Thoracic aorta (tissue), 2 donors: ENCODE measurements at regions not wholly inside any gene's neighbourhood (a gene's known extent, or its start where the extent isn't known, plus 50 kb on each side); places are given as distances from the start of the nearest gene placed in this dataset.

Source experiments
- ATAC-seq: fragments of 150-250 bp; one replicate; pipeline ENCODE4 v1.8.0; 2017; ENCODE audit warnings: low read depth; ENCODE audit not compliant: insufficient number of reproducible peaks, low FRiP score
- DNase-seq: peaks from one replicate; pipeline ENCODE4 v3.0.0-alpha.2; 2020; ENCODE audit warnings: low spot score
- H3K27ac ChIP-seq, 2 donors: fragments of 200-600 bp; sonication (generic); 1 replicate in 1 of 2; 2 replicates in 1 of 2; pipeline ENCODE4 v1.5.1; 2016; ENCODE audit warnings: mild to moderate bottlenecking in 2 of 2, moderate library complexity in 2 of 2
- H3K27me3 ChIP-seq: fragments of 200-600 bp; sonication (generic); replicated peaks from 2 replicates; pipeline ENCODE4 v1.6.0; 2016; ENCODE audit warnings: mild to moderate bottlenecking; ENCODE audit not compliant: insufficient read depth
- H3K36me3 ChIP-seq: fragments of 200-600 bp; sonication (generic); one replicate; pipeline ENCODE4 v1.5.1; 2016
- H3K4me1 ChIP-seq, 2 donors: fragments of 200-600 bp; sonication (generic); 1 replicate in 1 of 2; 2 replicates in 1 of 2; pipeline versions ENCODE4 v1.5.1 to v1.6.0; 2016; ENCODE audit warnings: low read depth in 2 of 2, mild to moderate bottlenecking in 1 of 2; ENCODE audit not compliant: control insufficient read depth in 1 of 2
- H3K4me3 ChIP-seq: fragments of 200-600 bp; sonication (generic); 2 replicates; pipeline ENCODE4 v1.5.1; 2016; ENCODE audit warnings: mild to moderate bottlenecking
- H3K9me3 ChIP-seq: fragments of 200-600 bp; sonication (generic); 2 replicates; pipeline ENCODE4 v1.5.1; 2016
- TF ChIP-seq, protein P1 (sequence below): fragments of 200-600 bp; sonication (generic); IDR thresholded peaks from one replicate; pipeline ENCODE4 v1.5.1; 2019; ENCODE audit warnings: antibody characterized with exemption

DNA sequence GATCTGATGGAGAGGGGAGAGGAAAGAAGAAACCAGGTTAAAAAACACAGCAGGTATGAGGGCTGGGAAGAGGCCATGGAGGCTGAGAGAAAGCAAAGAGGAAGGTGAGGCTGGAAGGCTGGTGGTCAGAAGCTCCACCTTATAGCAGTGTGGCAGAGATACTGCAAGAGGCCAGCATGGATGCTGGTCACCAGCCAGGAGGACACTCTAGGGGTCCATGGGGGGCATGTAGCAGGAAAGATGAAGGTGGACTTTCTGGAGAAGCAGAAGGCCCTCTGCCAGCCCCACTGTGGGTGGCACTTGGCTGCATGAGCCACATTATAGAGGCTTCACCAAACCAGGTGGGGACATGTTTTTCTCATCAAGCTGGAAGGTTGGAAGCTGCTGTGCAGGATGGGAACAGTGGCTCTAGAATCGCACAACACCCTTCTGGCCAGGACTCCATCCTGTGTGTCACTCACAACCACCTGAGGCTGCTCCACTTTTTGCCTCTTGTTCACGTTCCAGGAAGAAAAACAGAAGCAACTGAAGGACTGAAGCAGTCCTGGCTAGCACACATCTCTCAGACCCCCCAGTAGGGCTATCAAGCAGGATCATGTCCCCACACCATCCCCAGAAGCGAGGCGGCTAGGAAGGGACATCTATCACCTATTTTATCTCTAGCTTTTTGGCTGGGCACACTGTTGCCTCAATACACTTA, 587.5 kb upstream of the MGMT start:
- no peak for ATAC-seq
- Histone ChIP-seq H3K27me3 (no peaks in the 10 kb centered on the region), H3K36me3 (no peaks in the 10 kb centered on the region), H3K9me3 (no peaks in the 10 kb centered on the region), H3K4me1 (no peaks in the 10 kb centered on the region), H3K4me3 (no peak overlapping the region), H3K27ac (no peak overlapping the region)
- TF ChIP-seq, protein P1, sequence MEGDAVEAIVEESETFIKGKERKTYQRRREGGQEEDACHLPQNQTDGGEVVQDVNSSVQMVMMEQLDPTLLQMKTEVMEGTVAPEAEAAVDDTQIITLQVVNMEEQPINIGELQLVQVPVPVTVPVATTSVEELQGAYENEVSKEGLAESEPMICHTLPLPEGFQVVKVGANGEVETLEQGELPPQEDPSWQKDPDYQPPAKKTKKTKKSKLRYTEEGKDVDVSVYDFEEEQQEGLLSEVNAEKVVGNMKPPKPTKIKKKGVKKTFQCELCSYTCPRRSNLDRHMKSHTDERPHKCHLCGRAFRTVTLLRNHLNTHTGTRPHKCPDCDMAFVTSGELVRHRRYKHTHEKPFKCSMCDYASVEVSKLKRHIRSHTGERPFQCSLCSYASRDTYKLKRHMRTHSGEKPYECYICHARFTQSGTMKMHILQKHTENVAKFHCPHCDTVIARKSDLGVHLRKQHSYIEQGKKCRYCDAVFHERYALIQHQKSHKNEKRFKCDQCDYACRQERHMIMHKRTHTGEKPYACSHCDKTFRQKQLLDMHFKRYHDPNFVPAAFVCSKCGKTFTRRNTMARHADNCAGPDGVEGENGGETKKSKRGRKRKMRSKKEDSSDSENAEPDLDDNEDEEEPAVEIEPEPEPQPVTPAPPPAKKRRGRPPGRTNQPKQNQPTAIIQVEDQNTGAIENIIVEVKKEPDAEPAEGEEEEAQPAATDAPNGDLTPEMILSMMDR: no peak
- DNase-seq: no peak

DNA sequence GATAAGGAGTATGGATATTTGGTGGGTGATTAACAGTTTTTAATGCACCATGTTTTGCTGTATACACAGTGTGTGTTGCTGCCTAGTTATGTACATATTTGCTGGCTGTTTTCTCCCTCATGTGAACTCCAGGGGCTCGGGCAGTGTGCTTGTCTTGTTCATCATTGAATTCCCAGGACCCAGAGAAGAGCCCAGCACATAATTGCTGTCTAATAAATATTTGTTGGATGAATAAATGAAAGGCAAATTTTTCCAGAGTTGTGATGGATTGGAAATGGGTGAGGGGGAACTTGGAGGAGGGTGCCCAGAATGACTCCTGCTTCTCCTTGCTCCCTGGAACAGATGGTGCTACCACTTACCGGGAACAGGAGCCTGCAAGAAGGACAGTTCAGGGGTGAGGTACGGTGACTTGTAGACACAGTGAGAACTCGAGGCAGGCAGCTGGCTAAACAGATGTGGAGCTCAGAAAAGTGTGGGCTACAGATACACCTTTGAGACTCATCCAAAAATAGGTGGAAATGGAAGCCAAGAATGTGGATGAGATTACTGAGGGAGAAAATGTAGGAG, 586.8 kb upstream of the MGMT start:
- no peak for DNase-seq

DNA sequence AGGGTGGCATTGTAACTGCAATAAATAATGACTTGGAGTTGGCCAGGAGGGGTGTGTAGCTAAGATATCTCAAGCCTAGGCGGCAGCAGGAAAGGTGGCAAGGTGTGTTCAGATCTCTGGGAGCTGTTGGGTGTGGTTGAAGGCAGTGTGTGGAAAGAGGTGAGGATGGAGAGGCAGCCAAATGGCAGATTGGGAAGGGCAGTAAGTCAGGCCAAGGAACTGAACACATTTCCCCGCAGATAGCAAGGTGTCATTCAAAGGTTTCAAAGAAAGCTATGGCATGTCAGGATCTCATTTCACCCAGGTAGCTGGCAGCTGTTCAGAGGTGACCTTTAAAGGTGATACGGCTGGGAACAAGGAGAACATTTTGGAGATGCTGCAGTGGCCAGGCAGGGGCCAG, 586.0 kb upstream of the MGMT start:
- no peak overlapping the region for H3K27ac ChIP-seq
- no peaks in the 10 kb centered on the region for H3K36me3 ChIP-seq
- H3K4me1 ChIP-seq: no peaks in the 10 kb centered on the region
- DNase-seq (no peak), ATAC-seq (no peak)
- H3K4me3 ChIP-seq: no peak overlapping the region
- no peaks in the 10 kb centered on the region for H3K9me3 ChIP-seq
- TF ChIP-seq, protein P1: no peak
- no peaks in the 10 kb centered on the region for H3K27me3 ChIP-seq

More for the DNA sequence above, 586.8 kb upstream of the MGMT start:
- Histone ChIP-seq H3K4me3 (no peak overlapping the region), H3K27me3 (no peaks in the 10 kb centered on the region), H3K9me3 (no peaks in the 10 kb centered on the region), H3K27ac (no peak overlapping the region), H3K36me3 (no peaks in the 10 kb centered on the region), H3K4me1 (no peaks in the 10 kb centered on the region)
- ATAC-seq: no peak
- TF ChIP-seq, protein P1: no peak

DNA sequence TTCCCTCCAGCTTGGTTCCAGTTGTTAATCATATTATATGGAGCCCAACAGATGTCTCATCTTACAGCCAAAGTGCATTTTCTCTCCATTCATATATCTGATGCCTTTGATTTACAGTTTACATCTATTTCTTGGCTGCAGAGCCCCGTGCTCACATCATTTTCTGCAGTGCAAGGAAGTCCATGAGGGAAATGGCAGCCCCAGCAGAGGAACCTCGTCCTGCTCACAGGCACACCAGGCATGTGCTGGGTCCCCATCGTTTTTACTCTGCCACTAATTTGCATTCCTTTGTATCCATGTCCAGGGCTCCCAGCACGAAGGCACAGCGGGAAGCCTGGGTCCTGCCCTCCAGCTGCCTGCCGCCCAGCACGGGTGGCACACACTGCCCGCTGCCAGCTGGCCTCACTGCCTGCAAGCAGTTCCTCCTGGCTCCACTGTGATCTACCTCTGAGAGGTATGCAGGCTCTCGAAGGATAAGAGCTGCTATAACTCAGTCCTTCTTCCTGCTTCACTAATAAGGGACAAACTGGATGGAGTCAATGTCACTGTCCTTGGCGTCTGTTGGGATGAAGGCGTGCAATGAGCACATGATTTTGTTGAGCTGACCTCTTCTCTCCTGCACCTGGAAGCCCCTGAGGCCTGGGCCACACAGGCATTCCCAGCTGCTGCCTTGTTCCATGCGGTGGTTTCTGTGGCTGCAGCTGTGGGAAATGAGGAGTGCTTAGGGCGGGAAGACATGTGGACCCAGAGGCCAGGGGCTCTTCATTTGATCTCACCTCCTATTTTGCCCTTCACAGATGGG, 583.6 kb upstream of the MGMT start:
- ATAC-seq (no peak), DNase-seq (no peak)
- Histone ChIP-seq H3K4me3 (no peak overlapping the region), H3K27ac (no peak overlapping the region), H3K4me1 (no peaks in the 10 kb centered on the region), H3K36me3 (no peaks in the 10 kb centered on the region), H3K27me3 (no peaks in the 10 kb centered on the region), H3K9me3 (no peaks in the 10 kb centered on the region)
- TF ChIP-seq, protein P1: no peak

DNA sequence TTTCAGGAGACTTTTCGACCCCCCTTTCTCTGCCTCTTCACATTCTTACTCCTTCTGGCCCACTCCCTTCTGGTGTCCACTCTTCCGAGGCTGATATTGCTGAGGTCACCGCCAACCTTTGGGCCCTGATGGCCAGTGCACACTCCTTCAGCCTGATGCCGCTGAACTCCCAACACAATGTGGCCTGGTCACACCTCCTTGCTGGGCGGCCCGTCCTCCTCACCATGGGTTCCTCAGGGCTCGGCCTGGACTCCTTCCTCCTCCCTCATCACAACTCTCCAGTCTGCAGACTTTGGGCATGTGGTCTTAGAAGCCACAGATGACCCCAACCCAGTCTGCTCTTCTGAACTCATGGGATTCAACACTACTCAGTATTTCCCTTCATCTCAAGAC, 583.0 kb upstream of the MGMT start:
- H3K36me3 ChIP-seq: no peaks in the 10 kb centered on the region
- no peak overlapping the region for H3K27ac ChIP-seq
- no peak for DNase-seq
- H3K27me3 ChIP-seq: no peaks in the 10 kb centered on the region
- ATAC-seq: no peak
- H3K4me3 ChIP-seq: no peak overlapping the region
- TF ChIP-seq, protein P1: no peak
- H3K4me1 ChIP-seq: no peaks in the 10 kb centered on the region
- H3K9me3 ChIP-seq: no peaks in the 10 kb centered on the region
